ENCODE measurements at regions not wholly inside any gene's neighbourhood (a gene's known extent, or its start where the extent isn't known, plus 50 kb on each side); places are given as distances from the start of the nearest gene placed in this dataset.

- DNase-seq (ENCODE audit: extremely low read depth in 1 of 2, low read depth in 1 of 2): no peak
These were observed 62.1 kb upstream of the CPEB4 start for GRCh38 chr5:173826086-173826427.

DNA sequence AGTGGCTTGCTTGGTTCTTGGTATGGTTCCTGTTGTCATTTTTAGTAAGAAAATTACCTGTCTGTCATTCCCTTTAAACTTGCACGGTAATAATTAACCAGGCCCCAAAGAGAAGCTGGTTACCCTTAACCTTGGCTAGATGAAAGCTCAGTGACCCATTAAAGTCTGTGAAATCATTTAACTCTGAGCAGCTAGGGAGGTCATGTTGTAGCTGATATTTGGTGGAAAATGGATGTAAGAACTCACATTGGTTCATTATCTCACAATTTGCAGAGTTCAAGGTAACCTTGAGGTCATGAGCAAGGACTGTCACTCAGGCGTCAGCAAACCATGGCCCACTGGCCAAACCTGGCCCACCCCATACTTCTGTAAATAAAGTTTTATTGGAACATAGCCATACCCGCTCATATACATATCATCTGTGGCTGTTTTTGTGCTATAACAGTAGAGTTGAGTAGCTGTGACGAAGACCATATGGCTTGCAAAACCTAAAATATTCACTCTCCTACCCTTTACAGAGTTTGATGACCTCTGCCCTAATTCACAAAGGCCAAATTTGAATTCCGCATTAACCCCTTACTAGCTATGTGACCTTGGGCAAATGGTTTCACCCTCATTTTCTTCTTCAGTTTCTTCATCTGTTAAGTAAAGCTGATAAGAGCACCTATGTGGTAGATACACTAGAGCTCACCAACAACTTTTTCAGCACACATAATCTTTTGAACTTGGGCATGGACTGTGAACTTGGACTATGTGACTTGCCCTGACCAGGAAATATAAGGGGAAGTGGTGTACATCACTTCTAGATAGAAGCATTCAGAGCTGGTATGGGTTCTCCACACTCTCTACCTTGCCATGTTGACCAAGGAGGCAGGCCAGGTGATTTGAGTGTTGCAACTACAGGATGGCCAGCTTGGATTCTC is 61.5 kb upstream of the CPEB4 start:
- no peak for DNase-seq (ENCODE audit: extremely low read depth in 1 of 2, low read depth in 1 of 2)

DNA sequence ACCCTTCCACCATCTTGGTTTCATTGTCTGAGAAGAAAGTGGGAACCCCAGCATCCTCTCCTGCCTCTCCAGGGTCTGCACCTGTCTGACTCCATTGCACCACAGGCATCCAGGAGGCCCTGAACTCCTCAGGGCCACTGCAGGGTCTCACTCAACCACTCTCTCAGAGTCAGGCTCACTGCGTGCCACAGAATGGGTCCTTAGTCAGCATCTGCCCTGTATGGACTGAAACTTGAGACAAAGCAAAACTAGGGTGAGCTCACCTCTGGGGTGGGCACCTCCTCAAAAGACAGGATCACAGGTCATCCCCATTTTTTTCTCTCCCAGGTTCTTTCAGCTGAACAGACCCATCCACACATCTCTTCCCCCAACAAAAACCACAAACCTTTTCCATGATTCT is 59.2 kb upstream of the CPEB4 start:
- DNase-seq (ENCODE audit: extremely low read depth in 1 of 2, low read depth in 1 of 2): no peak

DNA sequence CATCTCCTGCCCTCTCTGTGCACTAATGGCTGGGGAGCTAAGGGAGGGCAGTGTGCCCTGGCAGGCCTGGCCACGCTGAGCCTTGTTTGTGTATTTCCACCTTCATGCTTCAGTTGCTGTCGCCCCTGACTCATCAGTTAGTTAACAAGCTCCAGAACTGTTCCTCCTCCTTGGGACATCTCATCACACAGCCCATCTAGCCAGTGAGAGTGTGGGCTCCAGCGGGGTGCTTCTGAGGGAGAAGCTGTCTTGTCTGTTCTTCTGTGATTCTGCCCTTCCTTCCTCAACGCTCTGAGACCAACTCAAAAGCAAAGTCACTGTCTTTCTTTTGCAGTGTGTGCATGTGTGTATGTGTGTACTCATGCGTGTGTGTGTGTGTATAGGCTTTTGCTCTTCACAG is 58.3 kb upstream of the CPEB4 start:
- no peak for DNase-seq (ENCODE audit: extremely low read depth in 1 of 2, low read depth in 1 of 2)

DNA sequence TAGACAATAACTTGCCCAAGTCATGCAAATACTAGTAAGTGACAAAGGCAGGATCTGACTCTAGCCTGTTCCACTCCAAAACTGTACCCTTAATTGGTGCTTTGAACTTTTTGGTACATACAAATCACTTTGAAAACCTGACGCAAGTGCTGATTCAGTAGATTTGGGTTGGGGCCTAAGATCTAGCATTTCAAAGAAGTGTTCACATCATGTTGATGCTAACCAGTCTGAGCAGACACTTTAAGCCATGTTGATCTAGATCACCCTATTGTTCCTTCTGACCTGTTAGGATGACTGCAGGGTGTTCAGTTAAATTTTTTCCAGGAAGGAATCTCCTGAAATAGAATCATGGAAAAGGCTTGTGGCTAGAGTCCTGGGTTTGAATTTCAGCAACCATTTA is 57.7 kb upstream of the CPEB4 start:
- no peak for DNase-seq (ENCODE audit: extremely low read depth in 1 of 2, low read depth in 1 of 2)

DNA sequence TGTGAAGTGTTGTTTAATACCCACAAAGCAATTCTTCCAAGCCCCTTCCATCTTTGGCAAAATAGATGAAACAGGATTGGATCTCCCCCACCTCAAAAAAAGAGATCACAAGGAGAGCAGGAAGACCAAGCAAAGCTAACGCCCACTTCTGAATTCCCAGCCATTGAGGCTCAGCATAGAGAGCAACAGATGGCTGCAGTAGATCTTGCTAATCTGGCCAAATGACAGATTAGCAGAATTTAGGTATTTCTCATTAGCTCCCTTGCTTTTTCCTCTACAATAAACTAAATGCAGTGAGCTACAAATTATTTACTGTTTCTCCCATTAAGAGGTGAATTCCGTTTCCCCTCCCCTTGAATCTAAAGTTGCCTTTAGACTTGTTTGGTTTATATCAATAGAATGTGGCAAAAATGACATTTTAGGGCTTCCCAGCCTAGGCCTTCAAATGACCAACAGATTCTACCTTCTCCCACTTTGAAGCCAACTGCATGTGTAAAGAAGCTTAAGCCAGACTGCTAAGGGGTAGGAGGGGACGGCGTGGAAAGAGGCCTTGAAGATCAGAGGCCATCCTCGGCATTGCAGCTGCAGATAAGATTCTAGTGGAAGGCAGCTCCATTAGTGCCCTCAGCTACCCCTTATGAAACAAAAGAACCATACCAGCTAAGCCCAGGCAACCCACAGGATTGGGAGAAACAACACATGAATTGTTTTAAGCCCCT is 56.8 kb upstream of the CPEB4 start:
- no peak for DNase-seq (ENCODE audit: extremely low read depth in 1 of 2, low read depth in 1 of 2)

GRCh38 chr5:173832386-173832785 is 55.8 kb upstream of the CPEB4 start:
- no peak for DNase-seq (ENCODE audit: extremely low read depth in 1 of 2, low read depth in 1 of 2)

GRCh38 chr5:173833196-173833985 is 54.8 kb upstream of the CPEB4 start:
- no peak for DNase-seq (ENCODE audit: extremely low read depth in 1 of 2, low read depth in 1 of 2)

GRCh38 chr5:173834071-173834771 is 53.9 kb upstream of the CPEB4 start:
- no peak for DNase-seq (ENCODE audit: extremely low read depth in 1 of 2, low read depth in 1 of 2)

GRCh38 chr5:173835131-173835530 is 53.0 kb upstream of the CPEB4 start:
- DNase-seq (ENCODE audit: extremely low read depth in 1 of 2, low read depth in 1 of 2): no peak

GRCh38 chr5:173835661-173836060 is 52.5 kb upstream of the CPEB4 start:
- DNase-seq (ENCODE audit: extremely low read depth in 1 of 2, low read depth in 1 of 2): no peak

GRCh38 chr5:173837654-173838053 is 50.5 kb upstream of the CPEB4 start:
- DNase-seq (ENCODE audit: extremely low read depth in 1 of 2, low read depth in 1 of 2): no peak
